Epidermal melanocyte (primary cell): ENCODE measurements at regions not wholly inside any gene's neighbourhood (a gene's known extent, or its start where the extent isn't known, plus 50 kb on each side); places are given as distances from the start of the nearest gene placed in this dataset.

Source experiments
- DNase-seq: peaks from one replicate; pipeline ENCODE4 v3.0.0; 2011; ENCODE audit warnings: low spot score; ENCODE audit not compliant: insufficient read length

GRCh38 chr2:201968476-201968875, 65.2 kb upstream of the FZD7 start:
- no peak for DNase-seq

GRCh38 chr2:201969241-201969937, 64.3 kb upstream of the FZD7 start:
- no peak for DNase-seq

GRCh38 chr2:201969938-201970785, 63.5 kb upstream of the FZD7 start:
- DNase-seq, result no peak

GRCh38 chr2:201970786-201971108, 62.9 kb upstream of the FZD7 start:
- no peak for DNase-seq

GRCh38 chr2:201971531-201972228, 62.0 kb upstream of the FZD7 start:
- no peak for DNase-seq

- no peak for DNase-seq
Observed at GRCh38 chr2:201972621-201973255, 60.9 kb upstream of the FZD7 start.

GRCh38 chr2:201973305-201973928, 60.2 kb upstream of the FZD7 start:
- no peak for DNase-seq

GRCh38 chr2:201974171-201975100, 59.2 kb upstream of the FZD7 start:
- no peak for DNase-seq

GRCh38 chr2:201975434-201975833, 58.2 kb upstream of the FZD7 start:
- no peak for DNase-seq

- no peak for DNase-seq
Observed at GRCh38 chr2:201975964-201976612, 57.6 kb upstream of the FZD7 start.

GRCh38 chr2:201977651-201978050, 56.0 kb upstream of the FZD7 start:
- no peak for DNase-seq

GRCh38 chr2:201978333-201978732, 55.3 kb upstream of the FZD7 start:
- no peak for DNase-seq

- no peak for DNase-seq
Observed at GRCh38 chr2:201978986-201979385, 54.7 kb upstream of the FZD7 start.

- no peak for DNase-seq
Observed at GRCh38 chr2:201980389-201980821, 53.2 kb upstream of the FZD7 start.

- DNase-seq, result no peak
Observed at GRCh38 chr2:201980946-201981345, 52.7 kb upstream of the FZD7 start.

- DNase-seq, result no peak
Observed at GRCh38 chr2:201983174-201983573, 50.5 kb upstream of the FZD7 start.

GRCh38 chr2:201983800-201984199, 49.9 kb upstream of the FZD7 start:
- DNase-seq, result no peak
